Mesenchymal stem cell (in vitro differentiated cells and primary cell): ENCODE measurements at regions not wholly inside any gene's neighbourhood (a gene's known extent, or its start where the extent isn't known, plus 50 kb on each side); places are given as distances from the start of the nearest gene placed in this dataset.

Source experiments
- DNase-seq: peaks from one replicate; pipeline ENCODE4 v3.0.0-alpha.2; 2013
- H2AFZ ChIP-seq: one replicate; pipeline ENCODE4 v1.6.1; 2013; ENCODE audit warnings: low read depth, mild to moderate bottlenecking, control low read depth, inconsistent platforms, low read length, moderate library complexity
- H2AK5ac ChIP-seq: 2 replicates; pipeline ENCODE4 v1.6.1; 2013; ENCODE audit warnings: low read length, moderate library complexity, mild to moderate bottlenecking, inconsistent platforms; ENCODE audit not compliant: severe bottlenecking
- H2BK120ac ChIP-seq: one replicate; pipeline ENCODE4 v1.6.1; 2013; ENCODE audit warnings: low read depth, mild to moderate bottlenecking, inconsistent platforms, low read length, moderate library complexity
- H2BK12ac ChIP-seq, 2 experiments: one replicate each; pipeline ENCODE4 v1.6.1; 2013; ENCODE audit warnings: inconsistent platforms in 2 of 2, low read length in 2 of 2, mild to moderate bottlenecking in 2 of 2, moderate library complexity in 2 of 2, control low read depth in 1 of 2
- H2BK15ac ChIP-seq: one replicate; pipeline ENCODE4 v1.6.1; 2013; ENCODE audit warnings: mild to moderate bottlenecking, low read depth, inconsistent platforms; ENCODE audit not compliant: poor library complexity, severe bottlenecking
- H2BK5ac ChIP-seq: 2 replicates; pipeline ENCODE4 v1.6.1; 2013; ENCODE audit warnings: low read depth, mild to moderate bottlenecking, low read length, control low read depth, inconsistent platforms; ENCODE audit not compliant: poor library complexity, severe bottlenecking
- H3K14ac ChIP-seq, 2 experiments: one replicate each; pipeline ENCODE4 v1.6.1; 2013; ENCODE audit warnings: inconsistent platforms in 2 of 2, low read length in 2 of 2, control low read depth in 1 of 2, mild to moderate bottlenecking in 1 of 2, moderate library complexity in 1 of 2
- H3K18ac ChIP-seq, 2 experiments: one replicate each; pipeline ENCODE4 v1.6.1; 2013; ENCODE audit warnings: inconsistent platforms in 2 of 2, low read length in 2 of 2, control low read depth in 1 of 2, low read depth in 1 of 2, mild to moderate bottlenecking in 1 of 2
- H3K23ac ChIP-seq, 2 experiments: one replicate each; pipeline ENCODE4 v1.6.1; 2013; ENCODE audit warnings: inconsistent platforms in 2 of 2, low read length in 2 of 2, mild to moderate bottlenecking in 2 of 2, moderate library complexity in 2 of 2, control low read depth in 1 of 2
- H3K27ac ChIP-seq: 2 replicates; pipeline ENCODE4 v1.5.1; 2013; ENCODE audit warnings: mild to moderate bottlenecking, moderate library complexity, low read length, control low read depth, inconsistent platforms; ENCODE audit not compliant: poor library complexity, severe bottlenecking
- H3K27me3 ChIP-seq, 2 experiments: 2 replicates each; pipeline versions ENCODE4 v1.6.1 to v1.7.0; 2013; ENCODE audit warnings: low read length in 2 of 2, mild to moderate bottlenecking in 2 of 2, moderate library complexity in 2 of 2, control low read depth in 1 of 2, inconsistent platforms in 1 of 2; ENCODE audit not compliant: control insufficient read depth in 1 of 2, insufficient read depth in 1 of 2
- H3K36me3 ChIP-seq, 2 experiments: 2 replicates each; pipeline versions ENCODE4 v1.6.1 to v1.7.0; 2013; ENCODE audit warnings: low read length in 2 of 2, control low read depth in 1 of 2, inconsistent platforms in 1 of 2, low read depth in 1 of 2, mild to moderate bottlenecking in 1 of 2; ENCODE audit not compliant: insufficient read depth in 2 of 2, control insufficient read depth in 1 of 2
- H3K4ac ChIP-seq, 2 experiments: one replicate each; pipeline ENCODE4 v1.6.1; 2013; ENCODE audit warnings: inconsistent platforms in 2 of 2, low read length in 2 of 2, mild to moderate bottlenecking in 2 of 2, moderate library complexity in 2 of 2, control low read depth in 1 of 2, low read depth in 1 of 2
- H3K4me1 ChIP-seq: 2 replicates; pipeline ENCODE4 v1.6.1; 2013; ENCODE audit warnings: low read depth, low read length, control low read depth; ENCODE audit not compliant: control insufficient read depth, insufficient read depth
- H3K4me2 ChIP-seq: 2 replicates; pipeline ENCODE4 v1.6.1; 2013; ENCODE audit warnings: low read length, mild to moderate bottlenecking, inconsistent platforms; ENCODE audit not compliant: poor library complexity, severe bottlenecking
- H3K4me3 ChIP-seq, 2 experiments: 2 replicates each; pipeline versions ENCODE4 v1.5.1 to v1.7.0; 2013; ENCODE audit warnings: low read length in 2 of 2, mild to moderate bottlenecking in 2 of 2, control low read depth in 1 of 2, low read depth in 1 of 2; ENCODE audit not compliant: insufficient read depth in 1 of 2
- H3K79me1 ChIP-seq: replicated peaks from 2 replicates; pipeline ENCODE4 v1.6.1; 2013; ENCODE audit warnings: mild to moderate bottlenecking, control low read depth, low read length, inconsistent platforms; ENCODE audit not compliant: poor library complexity, severe bottlenecking
- H3K9ac ChIP-seq: 2 replicates; pipeline ENCODE4 v1.7.0; 2013; ENCODE audit warnings: mild to moderate bottlenecking, low read length, moderate library complexity
- H3K9me3 ChIP-seq: 2 replicates; pipeline ENCODE4 v1.7.0; 2013; ENCODE audit warnings: mild to moderate bottlenecking, low read length; ENCODE audit not compliant: control insufficient read depth
- H4K8ac ChIP-seq: one replicate; pipeline ENCODE4 v1.6.1; 2013; ENCODE audit warnings: inconsistent platforms, mild to moderate bottlenecking, low read length, moderate library complexity
- H4K91ac ChIP-seq: one replicate; pipeline ENCODE4 v1.6.1; 2013; ENCODE audit warnings: mild to moderate bottlenecking, low read length, inconsistent platforms
- WGBS: methylation state at CpG from one replicate; pipeline ENCODE4 v1.1.7; 2013; ENCODE audit warnings: mixed read lengths; 5-methylcytosine and 5-hydroxymethylcytosine counted together

DNA sequence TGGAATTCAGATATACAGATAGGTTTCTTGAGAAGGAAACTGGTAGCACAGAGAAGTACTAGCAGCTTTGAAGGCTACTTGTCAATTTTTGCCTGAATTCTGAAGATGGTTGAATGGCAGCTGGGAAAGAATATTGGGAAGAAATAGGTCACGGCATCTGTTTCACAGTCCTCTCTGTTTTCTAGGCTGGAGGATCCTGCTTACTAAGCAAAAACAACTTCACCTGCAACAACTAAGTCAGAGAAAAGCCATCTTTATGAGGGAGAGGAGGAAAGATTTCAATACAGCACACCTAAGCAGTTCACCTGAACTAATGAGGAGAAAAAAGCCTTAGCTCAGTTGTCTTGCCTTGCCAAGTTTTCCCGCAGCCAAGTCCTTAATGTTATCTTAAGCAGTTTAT, 975.5 kb upstream of the EPHA7 start:
- no peaks in the 10 kb centered on the region for H3K27me3 ChIP-seq

DNA sequence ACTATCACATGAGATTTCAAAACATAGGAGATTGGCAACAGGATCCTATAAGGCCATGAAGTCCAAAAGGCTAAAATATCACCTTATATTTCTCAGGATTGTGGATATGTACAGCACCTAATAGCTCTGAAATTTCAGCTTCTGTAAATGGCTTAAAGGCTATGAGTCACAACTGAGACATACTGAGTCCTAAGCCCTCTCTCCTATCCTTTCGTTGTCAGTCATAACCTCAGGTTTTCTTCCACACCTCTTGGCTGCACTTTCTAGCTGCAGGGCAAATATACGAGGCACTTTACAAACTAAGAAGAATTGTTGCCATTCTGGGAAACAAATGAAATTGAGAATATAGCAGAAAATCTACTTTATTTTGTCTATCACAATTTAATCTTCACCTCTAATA, 969.9 kb upstream of the EPHA7 start:
- Histone ChIP-seq H4K8ac (no peak overlapping the region), H2AFZ (no peak overlapping the region), H2BK5ac (no peak overlapping the region), H4K91ac (no peak overlapping the region), H3K79me1 (no peaks in the 10 kb centered on the region), H3K36me3 (no peaks in the 10 kb centered on the region), H2BK12ac (no peak overlapping the region), H3K18ac (no peak overlapping the region), H3K4me1 (no peaks in the 10 kb centered on the region), H3K9ac (no peak overlapping the region), H3K23ac (no peak overlapping the region), H2AK5ac (no peak overlapping the region), H3K27ac (no peak overlapping the region), H3K4me3 (no peak overlapping the region), H3K4me2 (no peak overlapping the region), H2BK120ac (no peak overlapping the region), H3K14ac (no peak overlapping the region), H2BK15ac (no peak overlapping the region), H3K4ac (no peak overlapping the region), H3K9me3 (no peaks in the 10 kb centered on the region), H3K27me3 (no peaks in the 10 kb centered on the region)
- 67% methylated on average over 1 of the region's 2 CpGs for WGBS
- no peak for DNase-seq

More for the DNA sequence above, 975.5 kb upstream of the EPHA7 start:
- Histone ChIP-seq H3K18ac (no peak overlapping the region), H3K9me3 (no peaks in the 10 kb centered on the region), H3K27ac (no peak overlapping the region), H4K8ac (no peak overlapping the region), H2AK5ac (no peak overlapping the region), H2AFZ (no peak overlapping the region), H3K4ac (no peak overlapping the region), H3K23ac (no peak overlapping the region), H3K4me2 (no peak overlapping the region), H2BK120ac (no peak overlapping the region), H2BK5ac (no peak overlapping the region), H3K9ac (no peak overlapping the region), H3K14ac (no peak overlapping the region), H2BK12ac (no peak overlapping the region), H3K79me1 (no peaks in the 10 kb centered on the region), H4K91ac (no peak overlapping the region), H3K4me3 (no peak overlapping the region), H2BK15ac (no peak overlapping the region), H3K36me3 (no peaks in the 10 kb centered on the region), H3K4me1 (no peaks in the 10 kb centered on the region)
- no peak for DNase-seq
- no CpG with 5 or more reads among the region's 2 CpGs for WGBS

DNA sequence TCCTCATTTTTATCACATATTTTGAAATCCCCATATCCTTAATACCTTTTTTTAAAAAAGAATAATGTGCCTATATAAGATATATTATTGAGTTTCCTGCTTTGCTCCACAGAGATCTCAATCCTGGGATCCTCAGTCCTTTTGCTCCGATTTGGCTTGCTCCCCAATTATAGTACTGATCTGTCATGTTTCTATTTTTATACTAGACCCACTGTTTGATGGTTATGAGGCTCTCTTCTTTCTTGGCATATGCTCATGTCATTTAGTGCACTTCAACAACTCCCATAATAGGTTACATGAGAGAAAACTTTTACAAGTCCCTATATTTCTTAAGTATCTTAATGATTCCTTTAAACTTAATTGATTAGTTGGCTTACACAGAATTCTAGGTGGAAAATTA, 958.5 kb upstream of the EPHA7 start:
- no peak overlapping the region for H4K8ac ChIP-seq
- no peak overlapping the region for H2BK120ac ChIP-seq
- H3K27ac ChIP-seq, result no peak overlapping the region
- H3K14ac ChIP-seq, result no peak overlapping the region
- H3K36me3 ChIP-seq, result no peaks in the 10 kb centered on the region
- H3K9ac ChIP-seq, result no peak overlapping the region
- no peaks in the 10 kb centered on the region for H3K4me1 ChIP-seq
- H3K4ac ChIP-seq, result no peak overlapping the region
- H2BK12ac ChIP-seq, result no peak overlapping the region
- H2BK5ac ChIP-seq, result no peak overlapping the region
- H2BK15ac ChIP-seq, result no peak overlapping the region
- no CpG with 5 or more reads among the region's 1 CpG for WGBS
- H3K9me3 ChIP-seq, result no peaks in the 10 kb centered on the region
- H3K18ac ChIP-seq, result no peak overlapping the region
- H3K4me2 ChIP-seq, result no peak overlapping the region
- no peaks in the 10 kb centered on the region for H3K79me1 ChIP-seq
- H3K23ac ChIP-seq, result no peak overlapping the region
- H3K4me3 ChIP-seq, result no peak overlapping the region
- H2AK5ac ChIP-seq, result no peak overlapping the region
- no peak for DNase-seq
- no peak overlapping the region for H2AFZ ChIP-seq
- H4K91ac ChIP-seq, result no peak overlapping the region
- H3K27me3 ChIP-seq, result no peaks in the 10 kb centered on the region

DNA sequence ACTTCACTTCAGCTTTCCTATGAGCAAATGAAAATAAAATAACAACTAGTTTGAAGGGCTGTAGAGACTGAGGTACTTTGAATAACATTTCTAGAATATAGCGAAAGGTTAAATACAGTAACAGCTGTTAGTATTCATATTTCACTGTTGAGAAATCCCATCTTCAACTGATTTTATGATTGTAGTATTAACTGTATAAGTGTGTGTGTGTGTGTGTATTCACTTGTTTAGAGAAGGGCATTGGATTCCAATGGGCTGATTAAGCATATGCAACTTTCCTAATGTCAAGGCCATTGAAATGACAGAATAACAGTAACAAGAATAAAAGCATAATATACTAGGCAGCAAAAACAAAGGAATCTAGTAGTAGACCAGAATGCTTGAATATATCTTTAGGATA, 957.5 kb upstream of the EPHA7 start:
- Histone ChIP-seq H4K8ac (no peak overlapping the region), H3K4me2 (no peak overlapping the region), H3K36me3 (no peaks in the 10 kb centered on the region), H3K9ac (no peak overlapping the region), H3K23ac (no peak overlapping the region), H3K18ac (no peak overlapping the region), H2AFZ (no peak overlapping the region), H2BK120ac (no peak overlapping the region), H2BK12ac (no peak overlapping the region), H4K91ac (no peak overlapping the region), H2BK15ac (no peak overlapping the region), H3K27me3 (no peaks in the 10 kb centered on the region), H3K79me1 (no peaks in the 10 kb centered on the region), H3K4ac (no peak overlapping the region), H3K9me3 (no peaks in the 10 kb centered on the region), H2AK5ac (no peak overlapping the region), H3K4me3 (no peak overlapping the region), H3K14ac (no peak overlapping the region), H3K4me1 (no peaks in the 10 kb centered on the region), H2BK5ac (no peak overlapping the region), H3K27ac (no peak overlapping the region)
- no CpG with 5 or more reads among the region's 1 CpG for WGBS
- DNase-seq, result peak; percentile 14
